ENCODE measurements at regions not wholly inside any gene's neighbourhood (a gene's known extent, or its start where the extent isn't known, plus 50 kb on each side); places are given as distances from the start of the nearest gene placed in this dataset.

GRCh38 chr2:238963161-238963970, 115.5 kb downstream of the TWIST2 start:
- DNase-seq (ENCODE audit: low read depth in 2 of 2), result no peak

- no peak for DNase-seq (ENCODE audit: low read depth in 2 of 2)
These were observed 116.1 kb downstream of the TWIST2 start for GRCh38 chr2:238963971-238964328.

GRCh38 chr2:238964544-238965067, 116.7 kb downstream of the TWIST2 start:
- no peak for DNase-seq (ENCODE audit: low read depth in 2 of 2)

GRCh38 chr2:238965371-238966071, 117.6 kb downstream of the TWIST2 start:
- DNase-seq (ENCODE audit: low read depth in 2 of 2), result no peak

GRCh38 chr2:238966072-238966937, 118.4 kb downstream of the TWIST2 start:
- no peak for DNase-seq (ENCODE audit: low read depth in 2 of 2)

GRCh38 chr2:238967031-238967977, 119.4 kb downstream of the TWIST2 start:
- DNase-seq (ENCODE audit: low read depth in 2 of 2), result no peak

GRCh38 chr2:238967978-238968360, 120.1 kb downstream of the TWIST2 start:
- no peak for DNase-seq (ENCODE audit: low read depth in 2 of 2)

GRCh38 chr2:238968616-238969384, 120.9 kb downstream of the TWIST2 start:
- no peak for DNase-seq (ENCODE audit: low read depth in 2 of 2)

- no peak for DNase-seq (ENCODE audit: low read depth in 2 of 2)
These were observed 122.0 kb downstream of the TWIST2 start for GRCh38 chr2:238969857-238970256.

- peak; percentile 21 to 24 for DNase-seq (ENCODE audit: low read depth in 2 of 2)
These were observed 122.7 kb downstream of the TWIST2 start for GRCh38 chr2:238970553-238971081.

GRCh38 chr2:238971318-238972145, 123.6 kb downstream of the TWIST2 start:
- no peak for DNase-seq (ENCODE audit: low read depth in 2 of 2)

GRCh38 chr2:238972146-238972445, 124.2 kb downstream of the TWIST2 start:
- DNase-seq (ENCODE audit: low read depth in 2 of 2), result no peak

GRCh38 chr2:238973038-238973739, 125.3 kb downstream of the TWIST2 start:
- DNase-seq (ENCODE audit: low read depth in 2 of 2), result no peak

GRCh38 chr2:238974081-238974480, 126.2 kb downstream of the TWIST2 start:
- DNase-seq (ENCODE audit: low read depth in 2 of 2), result no peak

GRCh38 chr2:238974501-238975166, 126.7 kb downstream of the TWIST2 start:
- no peak for DNase-seq (ENCODE audit: low read depth in 2 of 2)

- no peak for DNase-seq (ENCODE audit: low read depth in 2 of 2)
These were observed 127.5 kb downstream of the TWIST2 start for GRCh38 chr2:238975408-238975807.

GRCh38 chr2:238978497-238978896, 130.6 kb downstream of the TWIST2 start:
- DNase-seq (ENCODE audit: low read depth in 2 of 2), result no peak

GRCh38 chr2:238979636-238980035, 131.8 kb downstream of the TWIST2 start:
- DNase-seq (ENCODE audit: low read depth in 2 of 2), result no peak

Measured in stimulated activated CD4-positive, alpha-beta T cell treated with anti-CD3 and anti-CD28 coated beads, Interleukin-1b, Interleukin-23, amount 100 ng/mL, for 4 hours (primary cell).